Omental fat pad (tissue), 3 donors: ENCODE measurements at regions not wholly inside any gene's neighbourhood (a gene's known extent, or its start where the extent isn't known, plus 50 kb on each side); places are given as distances from the start of the nearest gene placed in this dataset.

Experiments
- ATAC-seq: fragments of 150-250 bp; one replicate; pipeline ENCODE4 v1.9.1; 2016; ENCODE audit warnings: mild to moderate bottlenecking, moderate library complexity; ENCODE audit not compliant: low FRiP score
- DNase-seq: peaks from one replicate; pipeline ENCODE4 v3.0.0-alpha.2; 2019; ENCODE audit warnings: low spot score
- TF ChIP-seq, protein P1 (sequence below), 3 donors: fragments of 450-650 bp; IDR thresholded peaks; one replicate each; pipeline ENCODE4 v1.5.1; 2016 to 2017; ENCODE audit warnings: antibody characterized with exemption in 3 of 3, mild to moderate bottlenecking in 3 of 3, moderate library complexity in 2 of 3

DNA sequence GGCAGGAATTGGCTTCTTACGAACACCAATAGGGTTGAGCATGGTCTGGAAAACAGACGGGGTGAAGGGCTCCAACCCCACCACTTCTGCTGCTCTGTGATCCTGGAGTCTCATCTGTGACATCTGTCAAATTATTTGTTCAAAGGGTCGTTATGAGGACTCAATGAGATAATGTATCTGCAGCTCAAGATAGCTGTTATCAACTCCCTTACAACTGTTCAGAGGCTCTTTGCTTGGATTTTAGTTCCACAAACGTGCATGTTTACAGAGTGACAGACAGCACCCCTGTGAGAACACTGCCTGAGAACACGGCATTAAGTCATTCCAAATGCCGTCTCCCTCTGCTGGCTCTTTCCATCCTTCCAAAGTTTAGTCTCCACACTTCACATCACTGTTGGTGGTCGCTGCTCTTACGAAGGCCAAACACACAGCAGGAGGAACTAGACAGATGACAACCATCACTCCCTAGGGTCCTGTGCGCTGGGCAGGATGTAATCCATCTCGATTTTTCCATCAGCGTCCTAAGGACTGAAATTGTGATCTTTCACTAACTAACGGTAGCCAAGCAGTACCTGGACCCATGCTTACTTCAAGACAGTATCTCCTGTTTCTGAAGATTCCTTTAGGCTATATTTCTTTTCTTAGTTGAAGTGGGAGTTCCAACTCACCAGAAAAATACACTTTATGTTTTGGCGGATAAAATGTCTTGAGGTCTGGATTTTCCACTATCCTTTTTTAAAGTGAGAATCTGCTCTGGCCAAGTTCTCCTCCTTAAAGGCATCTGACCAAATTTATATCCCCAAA is 220.3 kb downstream of the ANAPC1 start:
- ATAC-seq = no peak
- DNase-seq = no peak
- TF ChIP-seq, protein P1, sequence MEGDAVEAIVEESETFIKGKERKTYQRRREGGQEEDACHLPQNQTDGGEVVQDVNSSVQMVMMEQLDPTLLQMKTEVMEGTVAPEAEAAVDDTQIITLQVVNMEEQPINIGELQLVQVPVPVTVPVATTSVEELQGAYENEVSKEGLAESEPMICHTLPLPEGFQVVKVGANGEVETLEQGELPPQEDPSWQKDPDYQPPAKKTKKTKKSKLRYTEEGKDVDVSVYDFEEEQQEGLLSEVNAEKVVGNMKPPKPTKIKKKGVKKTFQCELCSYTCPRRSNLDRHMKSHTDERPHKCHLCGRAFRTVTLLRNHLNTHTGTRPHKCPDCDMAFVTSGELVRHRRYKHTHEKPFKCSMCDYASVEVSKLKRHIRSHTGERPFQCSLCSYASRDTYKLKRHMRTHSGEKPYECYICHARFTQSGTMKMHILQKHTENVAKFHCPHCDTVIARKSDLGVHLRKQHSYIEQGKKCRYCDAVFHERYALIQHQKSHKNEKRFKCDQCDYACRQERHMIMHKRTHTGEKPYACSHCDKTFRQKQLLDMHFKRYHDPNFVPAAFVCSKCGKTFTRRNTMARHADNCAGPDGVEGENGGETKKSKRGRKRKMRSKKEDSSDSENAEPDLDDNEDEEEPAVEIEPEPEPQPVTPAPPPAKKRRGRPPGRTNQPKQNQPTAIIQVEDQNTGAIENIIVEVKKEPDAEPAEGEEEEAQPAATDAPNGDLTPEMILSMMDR (IDR thresholded peaks at IDR 0.05) = no peak

DNA sequence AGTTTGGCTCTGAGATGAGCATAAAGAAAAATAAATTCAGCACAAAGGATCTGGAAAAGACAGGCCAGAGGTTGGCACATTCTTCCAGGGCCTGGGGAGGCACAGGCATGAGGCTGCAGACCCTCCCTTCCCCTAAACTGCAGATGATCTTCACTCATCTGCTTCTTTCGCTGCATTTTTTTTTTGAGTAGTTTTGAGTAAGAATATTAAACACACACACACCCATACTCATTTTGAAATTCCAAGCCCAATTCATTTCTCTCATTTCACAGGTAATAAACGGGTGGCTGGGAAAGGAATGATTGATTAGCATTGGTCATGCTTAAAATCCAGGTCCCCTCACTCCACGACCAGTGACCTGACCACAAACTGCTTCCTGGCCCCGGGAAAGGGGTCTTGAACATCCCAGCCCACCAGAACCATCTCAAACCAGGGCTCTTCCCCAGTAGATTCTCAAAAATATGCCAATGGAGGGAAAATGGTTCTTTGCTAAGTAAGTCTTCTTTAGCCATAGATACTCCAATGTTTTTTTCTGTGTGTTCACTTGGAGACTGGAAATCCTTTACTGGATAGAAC is 219.6 kb downstream of the ANAPC1 start:
- ATAC-seq (no peak), DNase-seq (no peak)
- TF ChIP-seq, protein P1 (IDR thresholded peaks at IDR 0.05) = no peak

DNA sequence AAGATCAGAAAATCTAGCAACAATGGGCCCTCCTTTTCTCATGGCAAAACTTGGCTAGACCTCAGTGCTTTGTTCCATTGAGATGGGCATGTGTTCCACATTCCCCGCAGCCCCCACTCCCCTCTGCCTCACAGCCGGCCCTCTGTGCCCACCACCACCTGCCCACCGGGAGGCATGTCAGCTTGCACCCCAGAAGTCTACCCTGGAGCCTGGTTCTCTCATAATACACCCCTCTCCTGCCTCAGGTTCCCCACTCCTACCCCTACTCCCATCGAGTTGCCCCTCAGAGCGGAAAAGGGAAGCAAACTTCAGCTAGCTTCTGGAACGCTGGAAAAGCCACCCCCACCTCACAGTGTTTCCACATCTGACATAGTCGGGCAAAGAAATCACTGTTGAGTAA is 219.0 kb downstream of the ANAPC1 start:
- ATAC-seq (no peak), DNase-seq (no peak)
- TF ChIP-seq, protein P1 (IDR thresholded peaks at IDR 0.05) = no peak

DNA sequence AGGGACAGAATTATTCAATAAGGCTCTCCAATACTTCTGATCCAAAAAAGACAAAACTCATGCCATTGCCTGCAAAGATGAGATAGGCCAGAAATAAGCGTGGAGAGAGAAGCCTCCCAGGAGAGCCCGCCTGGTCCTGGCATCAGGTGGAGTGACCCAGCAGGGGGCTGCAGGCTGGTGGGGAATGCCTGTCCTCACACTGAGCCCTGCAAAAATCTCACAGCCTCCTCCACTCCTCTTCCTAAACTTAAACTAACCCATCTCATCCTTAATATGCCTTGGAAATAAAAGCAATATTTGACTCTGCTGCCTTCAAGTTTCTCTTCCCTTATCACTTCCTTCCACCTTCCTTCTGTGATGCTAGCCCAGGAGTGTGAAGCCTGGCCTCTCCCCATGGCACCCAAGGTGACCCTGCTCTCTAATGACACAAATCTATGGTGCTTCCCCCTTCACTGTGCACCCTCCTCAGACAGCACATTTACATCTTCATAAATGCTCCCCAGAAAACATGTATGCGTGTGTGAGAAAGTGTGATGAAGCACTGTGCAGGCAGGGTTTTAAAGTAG is 218.4 kb downstream of the ANAPC1 start:
- ATAC-seq (no peak), DNase-seq (no peak)
- TF ChIP-seq, protein P1 (IDR thresholded peaks at IDR 0.05) = no peak

DNA sequence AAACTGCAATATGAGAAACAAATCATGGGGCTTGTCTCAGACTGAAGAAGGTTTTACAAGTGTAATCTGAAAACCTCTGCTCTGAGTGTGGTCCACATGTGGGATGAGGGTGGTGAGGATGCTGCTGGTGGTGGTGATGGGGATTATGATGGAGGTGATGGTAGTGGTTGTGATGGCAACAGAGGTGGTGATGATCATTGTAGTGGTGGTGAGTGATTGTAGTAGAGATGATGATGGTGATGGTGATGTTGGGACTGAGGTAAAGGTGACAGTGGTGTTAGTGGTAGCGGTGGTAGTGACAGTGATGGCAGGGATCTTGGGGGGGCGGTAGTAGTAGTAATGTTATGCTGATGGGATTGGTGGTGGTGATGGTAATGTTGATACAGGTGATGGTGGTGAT is 217.8 kb downstream of the ANAPC1 start:
- TF ChIP-seq, protein P1 (IDR thresholded peaks at IDR 0.05) = no peak
- ATAC-seq (no peak), DNase-seq (no peak)

DNA sequence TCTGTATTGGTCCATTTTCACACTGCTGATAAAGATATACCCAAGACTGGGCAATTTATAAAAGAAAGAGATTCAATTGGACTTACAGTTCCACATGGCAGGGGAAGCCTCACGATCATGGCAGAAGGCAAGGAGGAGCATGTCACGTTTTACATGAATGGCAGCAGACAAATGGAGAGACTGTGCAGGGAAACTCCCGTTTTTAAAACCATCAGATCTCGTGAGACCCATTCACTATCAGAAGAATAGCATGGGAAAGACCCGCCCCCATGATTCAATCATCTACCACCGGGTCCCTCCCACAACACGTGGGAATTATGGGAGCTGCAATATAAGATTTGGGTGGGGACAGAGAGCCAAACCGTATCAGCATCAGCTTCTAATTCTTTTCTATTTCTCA is 217.0 kb downstream of the ANAPC1 start:
- DNase-seq (no peak), ATAC-seq (no peak)
- TF ChIP-seq, protein P1 (IDR thresholded peaks at IDR 0.05) = no peak
